ENCODE measurements at regions not wholly inside any gene's neighbourhood (a gene's known extent, or its start where the extent isn't known, plus 50 kb on each side); places are given as distances from the start of the nearest gene placed in this dataset.

DNA sequence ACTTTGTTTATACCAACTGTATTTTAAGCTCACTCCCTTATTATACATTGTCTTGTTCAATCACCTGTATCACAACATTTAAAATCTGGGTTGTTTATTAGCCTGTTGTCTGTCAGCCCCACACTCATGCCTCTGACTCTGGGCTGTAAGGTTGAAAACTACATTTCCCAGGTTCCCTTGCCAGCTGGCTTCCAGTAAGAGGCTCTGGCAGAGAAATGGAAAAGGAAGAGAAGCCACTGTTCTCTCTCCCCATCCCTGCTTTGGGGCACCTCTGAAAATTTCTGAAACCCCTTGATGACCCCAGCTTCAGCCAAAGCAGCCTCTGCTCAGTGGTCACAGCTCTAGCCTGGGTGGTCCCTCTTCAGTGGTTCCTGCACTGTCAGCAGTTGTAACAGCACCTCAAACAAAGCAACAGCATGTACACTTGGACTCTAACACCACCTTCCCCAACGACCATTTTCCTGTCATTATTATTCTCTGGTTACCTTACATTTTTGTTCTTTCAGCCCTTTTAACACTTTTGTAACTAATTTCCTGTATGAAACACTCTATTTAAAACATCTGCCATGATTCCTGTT is 108.9 kb upstream of the LGALSL start:
- no peak for DNase-seq

DNA sequence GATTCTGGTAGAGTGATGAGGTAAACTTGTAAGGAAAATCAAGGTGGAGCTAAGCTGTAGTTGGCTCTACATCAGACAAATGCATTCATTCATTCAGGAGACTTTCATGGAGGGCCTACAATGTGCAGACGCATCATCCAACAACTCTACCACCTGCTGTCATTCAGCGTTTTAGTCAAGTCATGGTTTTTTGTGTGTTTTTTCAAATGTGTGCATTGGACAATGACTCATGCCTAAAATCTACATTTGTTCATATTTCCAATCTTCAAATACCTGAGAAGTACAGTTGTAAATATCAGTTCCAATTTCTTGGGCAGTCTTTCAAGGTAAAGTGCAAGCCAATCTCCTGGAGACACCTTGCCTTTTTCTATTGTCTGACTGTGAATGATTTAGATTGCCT is 108.0 kb upstream of the LGALSL start:
- no peak for DNase-seq

DNA sequence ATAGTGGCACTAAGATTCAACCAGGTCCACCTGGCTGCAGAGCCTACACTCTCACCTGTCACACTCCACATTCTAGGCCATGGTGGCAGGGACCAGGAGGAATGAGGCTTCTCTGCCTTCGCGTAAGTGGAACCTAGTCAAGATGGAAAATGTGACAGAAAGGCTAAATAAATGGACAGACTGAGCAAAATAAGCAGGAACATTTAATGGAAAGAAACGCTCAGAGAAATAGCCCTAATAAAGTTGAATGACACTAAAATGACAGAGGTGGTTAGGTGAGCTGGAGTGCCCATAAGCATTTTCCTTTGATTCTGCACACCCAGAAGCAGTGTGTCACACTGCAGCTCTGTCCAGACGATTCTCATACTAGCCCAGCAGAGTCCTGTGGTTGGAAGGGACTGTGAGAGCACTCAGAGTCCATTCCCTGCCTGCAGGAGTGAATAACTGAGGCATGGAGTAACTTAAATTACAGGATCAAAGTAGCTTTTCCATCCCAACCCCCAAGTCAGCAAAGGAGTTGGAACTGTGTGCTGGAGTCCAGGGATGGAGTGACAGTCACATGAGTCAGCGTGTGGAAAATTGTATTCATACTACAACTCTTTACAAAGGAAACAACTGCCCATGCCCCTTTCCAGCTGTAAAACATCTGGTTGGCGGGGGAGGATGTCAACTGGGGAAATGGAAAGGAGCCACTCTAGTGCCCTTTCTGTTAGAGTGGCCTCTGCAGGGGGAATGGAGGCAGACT is 105.4 kb upstream of the LGALSL start:
- no peak for DNase-seq

DNA sequence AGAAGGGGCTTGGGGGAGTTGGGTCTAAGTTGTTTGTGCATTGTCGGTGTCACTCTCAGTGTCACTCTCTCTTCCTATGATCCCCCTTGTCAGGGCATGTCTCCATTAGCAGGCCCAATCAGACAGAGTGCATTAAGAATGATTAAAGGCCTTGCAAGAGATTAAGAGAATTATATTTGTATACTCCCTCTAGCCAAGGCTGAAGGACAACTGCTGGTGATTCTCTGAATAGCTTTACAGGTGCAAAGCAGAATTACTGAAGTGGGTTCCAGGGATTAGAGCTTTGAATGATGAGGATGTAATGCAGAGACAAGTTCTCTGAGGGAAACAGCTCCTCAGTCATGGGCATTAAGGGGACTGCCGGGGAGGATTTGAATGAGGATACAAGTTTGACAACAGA is 104.8 kb upstream of the LGALSL start:
- DNase-seq: no peak

DNA sequence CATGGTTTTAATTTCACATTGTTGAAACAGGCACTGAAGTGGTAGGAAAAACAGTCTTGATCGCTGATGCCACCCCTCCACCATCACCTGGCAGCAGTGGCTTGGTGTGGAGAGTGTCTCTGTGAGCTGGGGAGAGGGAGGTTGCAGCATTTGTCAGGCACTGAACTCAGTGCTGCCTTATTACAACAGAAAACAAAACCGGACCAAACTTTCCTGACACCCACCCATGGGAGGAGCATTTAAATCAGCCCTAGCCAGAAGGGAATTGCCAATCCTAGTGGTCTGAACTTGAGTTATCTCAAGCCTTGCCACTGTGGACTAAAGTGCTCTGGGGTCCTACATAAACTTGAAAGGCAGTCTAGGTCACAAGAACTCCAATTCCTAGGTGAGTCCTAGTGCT is 103.0 kb upstream of the LGALSL start:
- DNase-seq: no peak

DNA sequence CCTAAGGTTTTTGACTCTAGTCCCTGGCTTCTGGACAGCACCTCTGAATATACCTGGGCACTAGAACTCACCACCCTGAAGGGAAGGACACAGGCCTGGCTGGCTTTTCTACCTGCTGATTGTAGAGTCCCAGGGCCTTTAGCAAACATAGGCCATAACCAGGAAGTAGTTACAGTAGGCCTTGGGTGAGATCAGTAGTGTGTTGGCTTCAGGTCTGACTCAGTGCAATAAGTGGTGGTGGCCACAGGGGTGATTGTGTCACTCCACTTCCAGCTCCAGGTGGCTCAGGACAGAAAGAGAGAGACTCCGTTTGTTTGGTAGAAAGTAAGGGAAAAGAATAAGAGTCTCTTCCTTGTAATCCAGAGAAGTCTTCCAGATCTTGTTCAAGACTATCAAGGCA is 101.7 kb upstream of the LGALSL start:
- DNase-seq: no peak

DNA sequence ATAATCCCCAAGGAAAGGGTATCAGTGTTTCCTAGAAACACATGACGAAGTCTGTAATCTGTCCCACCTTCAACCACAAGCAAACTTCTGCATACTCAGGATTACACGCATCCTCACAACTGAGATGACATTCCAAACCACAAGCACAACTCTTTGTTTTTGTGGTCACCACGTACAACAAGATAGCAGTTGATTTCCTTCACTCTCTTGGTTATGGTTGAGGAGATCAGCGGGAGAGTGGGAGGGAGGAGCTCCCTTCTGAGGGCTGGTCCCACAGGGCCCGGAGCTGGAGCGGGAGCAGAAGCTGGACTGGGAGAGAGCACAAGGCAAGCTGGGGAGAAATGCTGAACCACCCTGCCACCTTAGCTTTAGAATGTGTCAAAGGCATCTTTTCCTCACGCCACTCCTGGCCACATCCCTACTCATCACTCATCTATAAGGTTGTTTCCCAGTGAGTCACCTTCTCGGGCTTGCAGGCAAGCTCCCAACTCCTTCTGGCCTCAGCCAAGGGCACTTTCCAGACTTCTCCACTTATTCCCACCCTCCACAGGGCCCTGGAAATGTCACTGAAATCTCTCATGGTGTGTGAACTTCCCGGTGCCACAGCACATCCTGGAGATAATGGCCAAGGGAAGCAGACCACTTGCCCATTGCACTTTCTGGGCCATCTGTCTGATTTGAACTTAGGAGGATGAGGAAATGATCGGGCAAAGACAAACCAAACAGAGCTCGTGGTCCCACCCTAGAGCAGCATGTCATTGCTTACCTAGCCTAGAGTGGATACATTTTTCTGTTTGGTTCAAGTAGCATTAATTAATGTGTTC is 98.9 kb upstream of the LGALSL start:
- DNase-seq: no peak

DNA sequence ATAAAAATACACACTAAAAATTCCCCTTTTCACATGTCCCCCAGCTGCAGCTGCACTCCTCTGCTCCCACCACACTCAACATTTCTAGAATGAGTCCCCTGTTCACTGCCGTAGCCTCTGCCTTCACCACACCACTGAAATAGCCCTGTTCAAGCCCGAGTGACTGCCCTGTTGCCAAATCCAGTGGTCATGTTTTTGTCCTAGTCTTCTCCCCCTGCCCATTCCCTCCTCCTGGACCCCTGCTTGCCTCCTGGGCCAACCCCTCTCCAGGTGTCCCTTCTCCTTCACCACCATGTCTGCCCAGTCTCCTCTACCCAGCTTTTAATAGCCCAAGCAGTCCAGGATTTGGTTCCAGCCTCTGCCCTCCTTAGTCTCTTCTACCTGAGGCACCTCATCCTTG is 97.1 kb upstream of the LGALSL start:
- DNase-seq: no peak

DNA sequence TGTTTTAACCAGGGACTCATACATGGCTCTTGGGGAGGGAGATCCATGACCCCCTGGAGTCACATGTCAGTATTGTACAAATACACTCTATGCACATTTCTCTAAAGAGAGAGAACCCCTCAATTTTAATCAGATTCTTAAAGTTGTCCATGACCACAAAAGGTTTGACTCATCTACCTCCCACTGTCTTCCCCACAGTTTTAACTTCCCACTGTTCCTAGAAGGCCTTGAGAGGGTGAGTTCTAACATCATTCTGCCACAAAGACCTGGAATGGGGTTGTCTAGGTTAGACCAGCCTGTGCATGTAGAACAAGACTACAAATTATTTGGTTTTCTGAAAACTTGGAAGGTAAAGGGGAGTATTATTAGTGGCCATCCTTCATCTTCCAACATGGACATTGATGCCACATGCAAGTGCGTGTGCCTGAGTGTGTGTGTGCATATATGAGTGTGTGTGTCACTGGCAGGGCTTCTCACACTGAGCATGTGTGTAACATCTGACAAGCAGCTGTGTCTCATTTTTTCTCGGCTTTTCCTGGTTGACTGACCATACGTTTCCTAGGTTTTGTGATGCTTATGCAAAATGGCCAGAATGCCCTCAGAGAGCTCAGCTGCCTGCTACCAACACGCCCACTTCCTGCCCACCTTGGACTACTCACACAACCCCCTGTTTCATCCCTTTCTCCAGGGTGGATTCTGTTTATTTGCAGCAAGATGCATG is 94.6 kb upstream of the LGALSL start:
- no peak for DNase-seq

DNA sequence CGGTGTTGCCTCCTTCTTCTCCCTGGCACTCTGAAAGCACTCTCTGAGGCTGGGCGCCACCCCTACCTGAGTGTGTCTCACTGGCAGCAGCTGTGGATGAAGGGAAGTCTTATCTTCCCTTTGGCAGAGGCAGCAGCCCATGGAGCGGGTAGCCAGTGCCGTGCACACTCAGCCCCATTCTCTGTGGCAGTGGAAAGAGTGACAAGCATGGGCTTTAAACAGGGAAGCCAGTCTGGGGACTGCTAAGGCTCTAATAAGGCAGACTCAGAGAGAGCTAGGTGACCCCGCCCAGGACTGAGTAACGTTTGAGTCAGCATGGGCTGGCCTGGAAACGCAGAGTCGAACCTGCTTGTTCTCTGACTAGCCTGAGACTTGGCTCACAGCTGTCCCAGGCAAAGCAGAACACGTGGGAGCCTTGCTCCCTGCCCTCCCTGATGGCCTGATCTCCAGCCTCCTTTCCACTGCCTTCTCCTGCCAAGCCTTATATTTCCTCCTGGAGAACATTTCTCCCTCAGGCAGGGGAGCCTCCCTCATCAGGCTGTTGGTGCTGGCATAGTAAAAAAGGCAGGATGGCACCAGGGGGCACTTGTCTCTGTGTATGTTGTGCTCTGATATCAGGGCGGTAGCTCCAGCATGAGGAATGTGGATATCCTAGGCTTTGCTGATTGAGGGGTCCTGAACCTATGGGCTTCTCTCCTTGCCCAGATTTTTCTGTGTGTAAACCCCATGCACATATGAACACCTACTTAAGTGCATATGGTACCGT is 93.9 kb upstream of the LGALSL start:
- no peak for DNase-seq

DNA sequence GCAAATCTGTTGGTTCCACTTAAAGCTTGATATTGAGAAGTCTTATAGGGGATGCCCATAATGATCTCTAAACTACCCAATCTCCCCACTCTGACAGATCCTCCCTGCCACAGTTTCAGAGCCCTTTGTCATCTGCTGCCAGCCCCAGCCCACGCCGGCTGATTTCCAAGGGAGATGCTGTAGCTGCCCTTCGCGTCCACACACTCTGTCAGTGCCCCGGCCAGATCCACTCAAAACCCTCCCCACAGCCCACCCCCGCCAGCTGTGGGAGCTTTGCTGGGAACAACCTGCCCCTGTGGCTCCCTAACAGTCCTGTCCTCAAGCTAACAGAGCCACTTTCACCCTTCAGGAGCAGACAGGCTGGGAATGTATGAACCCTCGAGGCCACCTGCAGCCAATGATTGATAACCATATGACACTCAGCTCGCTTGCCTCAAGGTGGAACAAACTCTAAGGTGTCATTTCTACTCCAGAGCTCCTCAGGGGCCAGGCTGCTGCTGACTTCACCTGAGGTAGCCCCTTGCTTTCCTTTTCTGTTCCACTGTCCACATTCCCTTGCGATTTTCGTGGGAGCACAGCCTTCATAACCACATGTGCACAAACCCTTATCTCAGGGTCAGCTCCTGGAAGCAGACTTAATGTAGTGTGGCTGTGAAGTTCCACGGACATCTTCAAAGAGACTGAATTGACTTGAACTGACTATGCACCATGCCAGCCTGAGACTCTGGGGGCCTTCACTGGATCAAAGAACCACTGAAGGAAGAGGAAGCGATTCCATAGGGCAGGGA is 92.6 kb upstream of the LGALSL start:
- no peak for DNase-seq

DNA sequence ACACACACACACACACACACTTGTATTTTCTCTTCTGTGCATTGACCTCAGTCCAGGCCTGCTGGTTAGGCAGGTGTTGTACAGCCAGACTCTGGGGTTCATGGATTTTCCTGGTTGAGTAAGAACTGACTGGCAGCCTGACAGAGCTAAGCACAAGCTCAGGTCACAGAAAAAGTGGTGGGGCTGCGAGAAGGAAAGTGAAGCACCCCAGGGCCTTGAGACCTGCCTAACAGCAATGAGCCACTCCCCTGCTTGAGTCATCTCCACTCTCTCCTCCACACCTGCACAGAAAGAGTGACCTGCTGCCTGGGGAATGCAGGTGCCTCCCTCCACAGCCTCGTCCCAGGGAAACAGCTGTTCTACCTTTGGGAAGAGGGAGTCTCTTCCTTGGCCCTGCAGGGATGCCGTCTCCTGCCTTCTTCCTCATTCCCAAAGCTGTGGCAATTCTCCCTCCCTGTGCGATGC is 91.4 kb upstream of the LGALSL start:
- DNase-seq: no peak

DNA sequence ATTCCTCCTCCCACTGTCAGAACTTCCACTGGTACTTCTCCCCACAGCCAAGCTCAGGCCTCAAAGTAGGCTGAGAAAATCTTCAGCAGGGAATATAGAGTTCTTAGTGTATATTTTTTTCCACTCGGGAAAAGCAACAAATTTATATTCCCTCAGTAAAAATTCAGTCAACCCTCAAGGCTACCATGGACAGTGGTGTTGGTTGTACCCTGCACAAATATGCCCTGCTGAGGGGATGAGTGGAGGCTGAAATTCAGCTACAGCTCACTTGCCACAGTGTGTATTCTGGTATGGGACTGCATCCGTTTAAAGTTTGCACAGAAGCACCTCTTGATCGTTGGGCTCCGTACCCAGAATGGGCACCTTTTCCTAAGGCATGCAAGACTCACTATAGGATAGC is 90.8 kb upstream of the LGALSL start:
- no peak for DNase-seq

DNA sequence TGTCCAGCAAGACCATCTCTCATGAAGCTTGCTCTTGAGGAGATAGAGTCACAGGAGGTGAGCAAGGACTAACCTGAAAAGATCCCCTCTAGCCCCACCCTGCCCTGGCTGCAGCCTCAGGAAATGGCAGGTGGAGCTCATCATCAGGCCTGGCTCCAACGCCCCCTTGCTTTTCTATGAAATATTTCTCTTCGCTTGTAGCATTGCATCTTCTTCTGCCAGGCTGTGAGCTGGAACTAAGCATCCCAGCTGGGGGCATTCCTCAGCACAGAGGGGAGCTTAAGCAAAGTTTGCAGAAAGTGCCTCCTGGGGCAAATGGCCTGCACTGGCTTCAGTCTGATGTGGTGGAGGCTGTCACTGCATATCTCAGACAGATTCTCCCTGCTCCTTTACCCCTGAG is 90.1 kb upstream of the LGALSL start:
- no peak for DNase-seq

DNA sequence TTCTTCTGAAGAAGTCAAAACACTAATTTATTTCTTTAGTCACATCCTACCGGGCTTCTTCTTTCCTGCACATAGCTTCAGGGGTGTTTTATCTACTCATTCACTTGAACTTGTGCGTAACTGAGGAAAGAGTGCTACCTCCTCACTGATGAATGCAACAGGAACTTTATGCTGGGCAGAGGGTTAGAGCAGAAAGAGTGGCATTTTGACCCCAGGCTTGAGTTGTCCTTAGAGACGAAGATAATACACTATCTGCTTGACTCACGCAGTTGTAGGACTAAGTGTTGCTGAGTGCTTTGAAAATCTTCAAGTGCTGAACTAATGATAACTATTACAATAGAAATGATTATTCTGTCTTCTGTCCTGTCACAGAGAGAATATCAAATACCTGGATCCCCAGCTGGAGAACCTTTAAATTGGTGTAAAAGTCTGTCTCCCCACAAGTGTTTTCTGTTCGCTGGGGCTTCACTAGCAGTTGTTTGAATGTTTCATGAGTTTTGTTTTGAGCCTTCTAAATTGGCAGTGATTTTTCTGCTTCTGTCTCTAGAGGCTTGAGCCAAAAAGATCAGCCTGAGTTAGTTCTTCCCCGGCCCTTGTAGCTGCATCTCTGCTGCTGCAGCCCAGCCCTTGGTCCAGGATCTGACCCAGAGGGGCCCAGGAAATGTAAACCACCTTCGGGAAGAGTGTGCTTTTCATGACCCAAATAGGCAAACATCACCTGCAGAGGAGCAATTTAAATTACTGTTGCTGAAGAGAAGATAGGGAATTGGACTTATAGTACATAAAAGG is 86.3 kb upstream of the LGALSL start:
- no peak for DNase-seq

DNA sequence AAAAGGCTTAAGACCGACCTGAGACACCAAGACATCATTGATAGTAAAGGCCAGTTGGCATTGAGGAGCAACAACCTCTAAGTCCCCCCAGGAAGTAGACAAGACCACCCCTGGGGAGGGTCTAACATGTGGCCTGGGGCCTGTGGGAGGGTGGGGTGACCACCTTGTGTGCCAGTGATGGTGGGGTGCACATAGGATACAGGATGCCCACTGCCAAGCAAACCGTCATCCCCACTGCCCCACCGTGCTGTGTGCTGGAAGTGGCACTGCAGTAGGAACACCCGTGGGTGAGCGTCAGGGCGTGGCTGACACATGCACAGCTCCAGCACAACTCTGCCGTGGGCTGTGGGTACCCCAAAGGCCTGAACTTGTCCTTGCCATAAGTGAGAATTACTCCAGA is 84.3 kb upstream of the LGALSL start:
- no peak for DNase-seq

DNA sequence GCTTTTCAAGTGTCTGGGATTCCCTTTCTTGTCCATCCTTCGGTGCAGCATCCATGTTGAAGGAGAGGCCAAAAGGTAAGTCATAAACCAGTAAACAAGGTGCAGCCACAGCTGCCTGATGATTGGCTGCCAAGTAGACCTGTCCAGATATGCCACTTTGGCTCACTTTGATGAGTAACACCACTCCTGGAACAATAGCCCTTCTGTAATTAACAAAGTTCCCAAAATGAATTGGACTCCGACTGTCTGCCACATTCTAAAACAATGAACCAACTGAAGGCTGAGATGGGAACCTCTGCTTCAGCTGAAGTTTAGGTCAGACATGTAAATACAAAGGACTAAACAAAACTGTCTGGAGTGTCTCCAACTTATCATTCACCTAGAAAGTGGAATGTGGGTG is 82.2 kb upstream of the LGALSL start:
- no peak for DNase-seq

DNA sequence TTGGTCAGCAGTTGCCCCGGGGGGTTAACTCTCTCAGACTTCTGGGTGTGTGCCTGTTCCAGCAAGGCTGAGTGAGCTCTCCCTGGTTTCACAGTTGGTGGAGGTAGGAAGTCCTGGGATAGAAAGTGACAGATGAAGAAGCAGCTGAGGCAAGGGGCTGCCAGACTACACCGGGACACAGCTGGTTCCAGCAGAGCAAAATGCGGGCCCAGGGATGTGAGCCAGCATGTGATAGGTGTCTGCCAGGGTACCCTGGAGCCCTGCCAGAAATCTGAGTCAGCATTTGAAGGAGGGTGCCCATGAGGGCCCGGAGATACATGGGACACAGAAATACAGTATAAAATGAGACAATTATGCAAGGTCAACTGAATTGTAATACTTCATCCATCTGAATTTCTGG is 79.3 kb upstream of the LGALSL start:
- no peak for DNase-seq

DNA sequence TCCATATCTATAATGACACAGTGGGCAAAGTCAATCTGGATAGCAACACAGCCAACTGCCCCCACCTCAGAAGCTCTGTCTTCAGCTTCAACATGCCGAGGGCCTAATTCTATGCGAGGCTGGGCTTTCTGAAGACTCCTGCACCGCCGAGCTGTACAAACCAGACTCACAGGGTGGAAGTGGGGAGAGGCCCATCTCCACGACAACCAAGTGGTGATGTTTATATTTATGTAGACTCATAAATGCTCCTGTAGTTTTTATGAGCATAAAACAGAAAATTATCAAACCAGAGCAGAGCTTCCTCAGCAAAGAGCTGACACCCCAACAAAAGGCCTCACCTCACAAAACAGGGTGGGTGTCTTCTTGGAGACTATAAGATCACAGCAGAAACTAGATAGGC is 77.0 kb upstream of the LGALSL start:
- DNase-seq: no peak

DNA sequence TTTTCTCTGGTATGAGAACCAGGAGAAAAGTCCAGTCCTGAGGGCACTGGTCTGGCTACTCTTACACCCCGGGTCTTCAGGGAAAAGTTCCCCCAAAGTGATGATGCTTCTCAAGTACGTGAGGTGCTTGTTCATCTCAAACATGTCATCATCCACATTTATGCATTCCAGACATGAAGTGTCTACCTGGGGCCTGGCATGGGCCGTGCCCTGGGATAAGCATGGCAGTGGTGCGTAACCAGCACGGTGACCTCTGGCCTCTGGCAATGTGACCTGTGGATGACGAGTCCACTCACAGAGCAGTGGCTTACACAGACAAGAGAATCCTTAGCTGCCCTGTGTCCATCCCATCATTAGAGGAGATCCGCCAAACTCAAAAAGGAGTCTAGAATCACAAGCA is 74.8 kb upstream of the LGALSL start:
- no peak for DNase-seq
